ENCODE measurements at regions not wholly inside any gene's neighbourhood (a gene's known extent, or its start where the extent isn't known, plus 50 kb on each side); places are given as distances from the start of the nearest gene placed in this dataset.

GRCh38 chr9:1554081-1555035 lies 460.8 kb upstream of the SMARCA2 start:
- TF ChIP-seq GATA2 (IDR thresholded peaks at IDR 0.05; ENCODE audit: low read depth, low read length) (no peak), GATA3 (IDR thresholded peaks at IDR 0.05; ENCODE audit: low read depth, low read length) (no peak)

- no peak for TF ChIP-seq GATA3 (IDR thresholded peaks at IDR 0.05; ENCODE audit: low read depth, low read length)
- no peak for TF ChIP-seq GATA2 (IDR thresholded peaks at IDR 0.05; ENCODE audit: low read depth, low read length)
Observed at GRCh38 chr9:1575939-1576338, 439.2 kb upstream of the SMARCA2 start.

DNA sequence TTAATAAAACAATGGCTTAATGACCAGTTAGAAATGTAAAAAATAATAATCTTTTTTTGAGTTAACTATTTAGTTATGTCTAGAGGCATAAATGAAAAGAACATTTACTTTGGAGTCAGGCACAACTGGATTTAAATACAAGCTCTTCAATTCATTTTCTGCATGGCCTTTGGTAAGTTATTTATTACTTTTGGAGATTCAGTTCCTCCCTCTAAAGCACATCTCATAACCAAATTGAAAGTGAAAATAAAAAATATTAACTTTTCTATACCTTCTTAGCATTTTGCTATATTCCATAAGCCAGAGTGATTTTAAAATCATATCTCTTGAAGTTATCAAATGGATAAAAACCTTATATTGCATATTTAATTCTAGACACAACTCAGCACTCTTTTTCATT lies 434.9 kb upstream of the SMARCA2 start:
- TF ChIP-seq GATA3 (IDR thresholded peaks at IDR 0.05; ENCODE audit: low read depth, low read length) (no peak), GATA2 (IDR thresholded peaks at IDR 0.05; ENCODE audit: low read depth, low read length) (no peak)

GRCh38 chr9:1581926-1582325 lies 433.2 kb upstream of the SMARCA2 start:
- TF ChIP-seq GATA3 (IDR thresholded peaks at IDR 0.05; ENCODE audit: low read depth, low read length) (no peak), GATA2 (IDR thresholded peaks at IDR 0.05; ENCODE audit: low read depth, low read length) (no peak)

- TF ChIP-seq GATA2 (IDR thresholded peaks at IDR 0.05; ENCODE audit: low read depth, low read length) (no peak), GATA3 (IDR thresholded peaks at IDR 0.05; ENCODE audit: low read depth, low read length) (no peak)
Observed at GRCh38 chr9:1591310-1591709, 423.8 kb upstream of the SMARCA2 start.

DNA sequence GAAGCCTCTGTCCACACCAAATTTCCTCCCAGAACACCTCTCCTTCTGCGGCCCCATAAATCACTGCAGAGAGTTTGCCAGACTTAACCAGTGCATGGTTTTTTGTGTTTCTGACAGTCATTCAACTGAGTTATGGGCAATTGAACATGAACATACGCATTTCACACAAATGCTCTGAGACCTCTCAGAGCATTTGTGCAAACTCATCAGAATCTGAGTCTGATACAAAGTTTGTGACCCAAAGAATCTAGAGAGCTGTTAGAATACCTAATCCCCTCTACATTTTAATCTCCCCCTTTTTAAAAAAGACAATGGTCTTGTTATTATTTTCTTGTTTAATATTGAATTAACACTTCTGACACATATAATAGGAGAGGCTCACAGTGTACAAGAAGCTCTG lies 416.9 kb upstream of the SMARCA2 start:
- TF ChIP-seq GATA3 (IDR thresholded peaks at IDR 0.05; ENCODE audit: low read depth, low read length) (no peak), GATA2 (IDR thresholded peaks at IDR 0.05; ENCODE audit: low read depth, low read length) (no peak)

- TF ChIP-seq GATA2 (IDR thresholded peaks at IDR 0.05; ENCODE audit: low read depth, low read length) (no peak), GATA3 (IDR thresholded peaks at IDR 0.05; ENCODE audit: low read depth, low read length) (no peak)
Observed at GRCh38 chr9:1599961-1600360, 415.2 kb upstream of the SMARCA2 start.

DNA sequence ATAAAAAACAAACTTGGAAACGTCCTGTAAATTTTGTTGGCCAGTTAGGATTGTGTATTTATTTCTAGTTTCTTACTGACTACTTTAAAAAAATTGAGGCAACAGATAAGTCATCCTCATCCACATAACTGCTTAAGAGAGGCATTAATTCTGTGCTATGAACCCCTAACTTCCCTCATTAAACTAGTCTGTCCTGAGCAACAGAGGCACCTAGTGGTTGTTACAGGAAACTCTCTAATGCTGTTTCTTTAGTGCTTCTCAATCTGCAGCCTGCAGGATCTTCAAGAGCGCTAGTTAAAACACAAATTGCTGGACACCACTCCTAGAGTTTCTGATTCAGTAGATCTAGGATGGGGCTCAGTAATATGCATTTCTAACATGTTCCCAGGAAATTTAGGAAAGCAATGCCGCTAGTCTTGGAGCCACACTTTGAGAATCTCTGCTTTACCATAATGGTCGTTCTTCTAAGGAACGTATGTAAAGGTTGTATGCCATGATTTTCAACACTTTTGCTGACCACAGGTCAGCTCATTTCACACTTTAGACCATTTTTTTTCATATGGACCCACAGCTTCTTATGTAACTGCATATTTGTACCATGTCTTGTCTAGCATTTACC lies 410.1 kb upstream of the SMARCA2 start:
- no peak for TF ChIP-seq GATA3 (IDR thresholded peaks at IDR 0.05; ENCODE audit: low read depth, low read length)
- no peak for TF ChIP-seq GATA2 (IDR thresholded peaks at IDR 0.05; ENCODE audit: low read depth, low read length)

DNA sequence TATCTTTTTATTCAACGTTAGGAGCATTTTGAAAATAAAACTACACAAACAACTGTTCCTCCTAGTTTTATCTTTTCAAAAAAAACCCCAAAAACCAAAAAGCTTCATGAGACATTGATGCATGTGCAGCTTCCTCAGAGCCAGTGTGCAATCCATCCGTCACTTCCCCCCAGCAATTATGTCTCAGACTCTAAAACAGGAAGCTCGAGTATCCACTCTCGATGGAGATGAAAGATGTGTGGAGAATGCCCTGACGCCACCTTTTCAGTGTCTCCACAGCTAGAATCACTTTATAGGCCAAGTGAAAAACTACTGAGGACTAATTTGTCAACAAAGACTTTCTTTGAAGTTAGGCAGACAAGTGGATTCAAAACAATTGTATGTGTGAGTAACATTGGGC lies 408.9 kb upstream of the SMARCA2 start:
- TF ChIP-seq GATA2 (IDR thresholded peaks at IDR 0.05; ENCODE audit: low read depth, low read length), result no peak
- no peak for TF ChIP-seq GATA3 (IDR thresholded peaks at IDR 0.05; ENCODE audit: low read depth, low read length)

DNA sequence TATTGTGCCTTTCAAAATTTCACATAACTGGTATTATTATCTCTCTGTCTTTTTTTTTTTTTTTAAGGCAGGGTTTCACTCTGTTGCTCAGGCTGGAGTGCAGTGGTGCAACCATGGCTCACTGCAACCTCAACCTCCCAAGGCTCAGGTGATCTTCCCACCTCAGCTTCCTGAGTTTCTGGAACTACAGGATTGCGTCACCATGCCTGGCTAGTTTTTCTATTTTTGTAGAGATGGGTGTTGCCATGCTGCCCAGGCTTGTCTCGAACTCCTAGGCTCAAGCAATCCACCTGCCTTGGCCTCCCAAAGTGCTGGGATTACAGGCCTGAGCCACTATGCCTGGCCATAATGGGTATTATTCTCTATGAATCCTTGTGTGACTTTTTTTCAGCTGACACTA lies 402.3 kb upstream of the SMARCA2 start:
- TF ChIP-seq GATA2 (IDR thresholded peaks at IDR 0.05; ENCODE audit: low read depth, low read length) (no peak), GATA3 (IDR thresholded peaks at IDR 0.05; ENCODE audit: low read depth, low read length) (no peak)

DNA sequence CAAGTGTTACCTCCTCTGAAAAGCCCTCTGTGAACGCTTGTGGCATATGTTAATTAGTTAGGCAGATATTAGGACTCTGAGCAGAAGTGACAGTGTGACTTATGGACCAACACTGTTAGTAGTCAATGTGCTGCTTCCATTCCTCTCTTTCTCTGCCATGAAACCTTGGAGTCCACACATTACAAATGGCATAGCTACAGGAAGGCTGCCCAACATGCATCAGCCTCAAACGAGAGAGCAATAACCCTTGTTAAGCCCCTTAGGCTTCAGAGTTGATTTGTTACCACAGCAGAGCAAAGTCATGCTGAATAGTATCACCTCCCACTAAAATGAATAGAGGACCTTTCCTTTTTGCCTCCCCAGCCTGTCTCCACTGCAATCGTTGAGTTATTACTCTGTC lies 397.7 kb upstream of the SMARCA2 start:
- TF ChIP-seq GATA2 (IDR thresholded peaks at IDR 0.05; ENCODE audit: low read depth, low read length) (no peak), GATA3 (IDR thresholded peaks at IDR 0.05; ENCODE audit: low read depth, low read length) (no peak)

GRCh38 chr9:1619915-1620710 lies 395.0 kb upstream of the SMARCA2 start:
- TF ChIP-seq GATA2 (IDR thresholded peaks at IDR 0.05; ENCODE audit: low read depth, low read length) (no peak), GATA3 (IDR thresholded peaks at IDR 0.05; ENCODE audit: low read depth, low read length) (no peak)

GRCh38 chr9:1637401-1637800 lies 377.7 kb upstream of the SMARCA2 start:
- TF ChIP-seq GATA3 (IDR thresholded peaks at IDR 0.05; ENCODE audit: low read depth, low read length) (no peak), GATA2 (IDR thresholded peaks at IDR 0.05; ENCODE audit: low read depth, low read length) (no peak)

DNA sequence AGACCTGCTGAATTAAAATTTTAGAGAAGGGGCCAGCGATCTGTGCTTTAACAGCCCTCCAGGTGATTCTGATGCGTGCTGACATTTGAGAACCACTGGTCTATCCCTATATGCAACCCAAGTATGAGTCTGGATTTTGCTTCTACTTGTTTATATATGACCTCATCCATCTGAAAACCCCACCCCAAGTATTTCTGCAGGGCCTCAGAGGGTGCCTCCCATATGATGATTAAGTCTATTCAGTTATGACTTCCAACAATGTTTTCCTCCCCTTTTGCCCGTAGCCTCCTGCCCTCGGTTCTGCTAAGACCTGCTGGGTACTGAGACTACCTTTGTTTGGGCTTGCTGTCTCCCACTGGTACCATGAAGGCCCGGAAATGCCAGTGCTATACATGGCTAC lies 376.0 kb upstream of the SMARCA2 start:
- TF ChIP-seq GATA3 (IDR thresholded peaks at IDR 0.05; ENCODE audit: low read depth, low read length), result no peak
- no peak for TF ChIP-seq GATA2 (IDR thresholded peaks at IDR 0.05; ENCODE audit: low read depth, low read length)
